ENCODE measurements at regions not wholly inside any gene's neighbourhood (a gene's known extent, or its start where the extent isn't known, plus 50 kb on each side); places are given as distances from the start of the nearest gene placed in this dataset.
"Not testable (repeated sequence)": the region's sequence is repeated elsewhere in the genome, so short reads cannot be mapped to it uniquely, and the experiment has no call there.

DNA sequence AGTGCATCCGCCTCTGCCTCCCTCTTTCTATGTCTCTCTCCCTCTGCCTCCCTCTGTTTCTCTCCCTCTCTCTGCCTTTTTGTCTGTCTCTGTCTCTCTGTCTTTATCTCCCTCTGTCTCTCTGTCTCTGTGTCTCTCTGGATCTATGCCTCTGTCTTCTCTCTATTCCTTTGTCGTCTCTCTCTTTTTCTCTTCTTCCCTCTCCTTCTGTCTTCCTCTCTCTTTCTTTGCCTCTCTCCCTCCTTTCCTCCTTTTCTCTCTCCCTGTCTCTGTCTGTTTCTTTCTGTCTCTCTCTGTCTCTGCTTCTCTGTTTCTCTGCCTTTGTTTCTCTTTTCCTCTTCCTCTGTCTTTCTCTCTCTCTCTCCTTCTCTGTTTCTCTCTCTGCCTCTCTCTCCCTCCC is 678.8 kb upstream of the NRP1 start:
- no peak for DNase-seq

DNA sequence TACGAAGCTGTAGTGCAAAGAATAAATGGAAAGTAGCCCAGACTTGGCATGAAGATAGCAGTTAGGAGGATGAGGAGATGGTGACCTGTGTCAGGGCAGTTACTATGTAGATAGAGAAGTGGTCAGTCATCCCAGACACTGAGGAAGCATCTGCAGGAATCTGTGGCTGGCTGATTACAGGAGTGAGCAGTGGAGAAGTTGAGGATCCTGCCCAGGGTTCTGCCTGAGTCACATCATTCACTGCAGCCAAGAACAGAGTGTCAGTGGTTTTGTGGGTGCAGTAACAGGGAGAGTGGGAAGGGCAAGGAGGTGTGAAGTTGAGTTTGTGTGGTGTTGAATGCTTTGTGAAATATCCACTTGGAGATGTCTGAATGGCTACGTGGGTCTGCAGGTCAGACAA is 676.4 kb upstream of the NRP1 start:
- no peak for DNase-seq

DNA sequence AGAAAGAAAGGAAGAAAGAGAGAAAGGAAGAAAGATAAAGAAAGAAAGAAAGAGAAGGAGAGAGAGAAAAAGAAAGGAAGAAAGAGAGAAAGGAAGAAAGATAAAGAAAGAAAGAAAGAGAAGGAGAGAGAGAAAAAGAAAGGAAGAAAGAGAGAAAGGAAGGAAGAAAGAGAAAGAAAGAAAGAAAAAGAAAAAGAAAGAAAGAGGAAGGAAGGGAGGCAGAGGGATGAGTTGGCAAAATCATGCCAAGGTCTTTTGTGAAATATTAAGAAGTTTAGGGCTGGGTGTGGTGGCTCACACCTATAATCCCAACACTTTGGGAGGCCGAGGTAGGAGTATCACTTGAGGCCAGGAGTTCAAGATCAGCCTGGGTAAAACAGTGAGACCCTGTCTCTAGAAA is 675.8 kb upstream of the NRP1 start:
- not testable (repeated sequence) for DNase-seq

- DNase-seq: no peak
Observed at GRCh38 chr10:34008656-34009055, 674.2 kb upstream of the NRP1 start.

GRCh38 chr10:34006471-34006870 is 672.0 kb upstream of the NRP1 start:
- DNase-seq: no peak

DNA sequence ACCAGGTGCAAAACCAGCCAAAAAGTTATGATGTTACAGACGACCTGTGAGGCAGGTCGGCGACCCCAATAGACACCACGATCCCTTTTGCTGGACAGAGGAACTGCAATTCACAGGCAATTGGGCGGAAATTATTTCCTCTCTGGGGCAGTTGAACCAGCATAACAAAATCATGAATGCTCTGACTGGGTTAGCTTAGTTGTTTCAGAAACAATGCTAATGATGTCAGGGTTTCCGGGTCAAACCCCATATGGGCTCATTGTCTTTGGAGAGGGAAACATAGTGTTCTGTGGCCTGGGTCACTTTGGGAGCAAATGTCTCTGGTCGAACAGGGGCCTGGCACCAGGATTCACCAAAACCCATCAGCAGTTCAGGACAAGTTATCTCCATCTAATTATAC is 669.1 kb upstream of the NRP1 start:
- DNase-seq: no peak

- DNase-seq: no peak
Observed at GRCh38 chr10:34002896-34003295, 668.4 kb upstream of the NRP1 start.

DNA sequence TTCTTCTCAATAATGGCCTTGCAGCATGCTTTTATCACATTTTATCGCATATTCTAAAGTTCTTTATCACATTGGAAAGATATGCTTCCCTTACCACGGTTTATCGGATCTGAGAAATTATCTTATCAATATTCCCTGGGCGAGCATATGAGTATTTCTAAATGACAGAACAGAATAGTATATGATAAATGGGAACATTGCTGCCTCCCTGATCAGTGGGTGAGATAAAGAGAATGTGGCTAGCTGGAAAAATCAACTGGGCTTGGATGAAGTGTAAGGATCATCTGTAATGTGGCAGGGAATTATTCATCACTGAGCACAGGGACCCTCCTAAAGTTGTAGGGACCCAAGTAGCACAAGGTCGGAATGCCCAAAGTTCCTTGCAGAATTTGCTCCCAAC is 667.4 kb upstream of the NRP1 start:
- no peak for DNase-seq

DNA sequence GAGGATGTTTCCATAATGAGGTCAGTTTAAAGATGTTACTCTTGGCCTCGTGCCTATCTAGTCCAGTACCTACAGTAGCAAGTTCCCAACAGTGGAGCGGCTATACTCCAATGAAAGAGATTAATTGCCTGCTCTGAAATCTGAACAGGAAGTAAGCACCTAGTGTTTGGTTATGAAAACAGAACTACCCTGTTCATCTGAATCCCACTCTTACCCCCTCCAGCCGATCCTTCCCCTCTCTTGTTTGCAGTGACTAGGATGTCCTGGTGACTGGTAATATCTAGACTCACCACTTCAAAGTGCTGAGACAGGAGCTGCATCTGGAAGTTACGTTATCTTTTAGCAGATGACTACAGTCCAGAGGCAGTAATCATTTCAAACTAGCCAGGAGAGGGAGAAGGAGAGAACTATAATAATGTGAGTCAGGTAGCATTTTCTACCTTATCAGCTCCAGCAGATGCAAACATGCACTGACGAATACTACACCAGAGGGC is 666.7 kb upstream of the NRP1 start:
- DNase-seq: no peak

GRCh38 chr10:33993917-33994316 is 659.5 kb upstream of the NRP1 start:
- DNase-seq: no peak

DNA sequence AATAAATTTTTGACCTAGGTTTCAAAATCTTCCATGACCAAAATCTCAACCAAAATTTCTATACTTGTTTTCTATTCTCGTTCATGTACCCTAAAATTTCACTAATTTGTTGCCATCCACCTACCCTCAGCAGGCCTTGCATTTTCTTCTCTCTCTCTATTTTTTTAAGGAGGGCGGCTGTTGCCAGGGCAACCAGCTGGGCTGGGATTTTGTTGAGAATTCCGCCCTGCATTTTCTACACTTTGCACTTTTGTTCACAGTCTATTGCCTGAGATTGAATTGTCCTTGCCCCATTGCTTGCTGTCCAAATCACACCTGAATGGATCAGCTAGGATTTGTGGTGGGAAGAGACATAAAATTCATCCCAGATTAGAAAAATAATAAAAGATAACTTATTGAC is 657.5 kb upstream of the NRP1 start:
- no peak for DNase-seq

DNA sequence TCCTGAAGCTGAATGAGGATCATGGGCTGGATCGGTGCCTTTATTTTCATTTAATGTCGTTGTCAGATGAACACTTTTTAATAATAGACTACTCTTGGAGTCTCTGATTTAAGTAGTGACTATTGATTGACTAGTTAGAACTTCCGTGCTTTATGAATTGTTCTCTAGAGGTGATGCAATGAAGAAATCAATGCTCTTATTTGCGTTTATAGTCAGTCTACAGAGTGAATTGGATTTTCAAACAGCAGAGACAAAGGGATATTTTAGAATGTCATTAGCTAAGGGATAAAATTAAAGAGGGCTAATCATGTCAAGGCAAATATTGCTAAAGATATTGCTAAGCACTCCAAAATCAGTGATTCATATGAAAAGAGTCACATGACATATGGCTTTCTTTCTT is 652.0 kb upstream of the NRP1 start:
- DNase-seq: no peak

DNA sequence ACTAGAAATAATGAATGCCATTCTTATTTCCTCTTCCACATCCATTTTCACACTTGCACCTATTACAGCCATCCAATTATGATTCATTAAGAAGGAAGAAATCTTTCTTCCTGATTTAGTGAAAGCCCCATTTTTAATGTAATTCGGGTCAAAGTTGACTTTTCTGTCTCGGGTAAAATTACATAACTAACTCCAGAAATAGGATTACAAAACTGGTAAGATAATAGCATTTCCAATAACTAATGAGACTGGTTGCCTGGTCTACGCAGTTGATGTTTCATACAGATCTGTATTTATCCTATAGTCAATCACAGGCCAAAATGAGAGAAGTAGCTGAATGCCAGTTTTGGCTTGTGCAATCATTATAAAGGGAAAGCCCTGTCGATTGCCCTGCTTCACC is 651.5 kb upstream of the NRP1 start:
- no peak for DNase-seq

- no peak for DNase-seq
Observed at GRCh38 chr10:33982995-33983394, 648.5 kb upstream of the NRP1 start.

GRCh38 chr10:33981301-33981700 is 646.8 kb upstream of the NRP1 start:
- no peak for DNase-seq

DNA sequence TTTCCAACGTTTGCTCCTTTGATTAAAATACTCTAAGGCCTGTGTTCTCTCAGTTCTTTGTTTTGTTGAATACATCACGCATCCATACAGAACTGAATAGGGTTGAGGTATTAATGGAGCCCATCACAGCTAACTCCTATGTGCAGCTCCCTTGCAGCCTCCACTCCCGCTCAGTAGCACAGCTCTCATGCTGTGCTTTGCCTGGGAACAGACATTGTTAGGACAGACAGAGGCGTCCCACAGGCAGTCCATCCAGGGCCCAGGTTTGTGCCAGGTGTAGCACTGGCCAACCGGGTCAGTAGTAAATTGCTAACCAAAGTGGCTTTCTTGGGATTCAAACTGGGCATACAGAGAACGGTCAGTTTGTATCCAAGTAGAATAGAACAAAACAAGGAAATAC is 644.7 kb upstream of the NRP1 start:
- no peak for DNase-seq

GRCh38 chr10:33975481-33975880 is 641.0 kb upstream of the NRP1 start:
- DNase-seq: no peak

DNA sequence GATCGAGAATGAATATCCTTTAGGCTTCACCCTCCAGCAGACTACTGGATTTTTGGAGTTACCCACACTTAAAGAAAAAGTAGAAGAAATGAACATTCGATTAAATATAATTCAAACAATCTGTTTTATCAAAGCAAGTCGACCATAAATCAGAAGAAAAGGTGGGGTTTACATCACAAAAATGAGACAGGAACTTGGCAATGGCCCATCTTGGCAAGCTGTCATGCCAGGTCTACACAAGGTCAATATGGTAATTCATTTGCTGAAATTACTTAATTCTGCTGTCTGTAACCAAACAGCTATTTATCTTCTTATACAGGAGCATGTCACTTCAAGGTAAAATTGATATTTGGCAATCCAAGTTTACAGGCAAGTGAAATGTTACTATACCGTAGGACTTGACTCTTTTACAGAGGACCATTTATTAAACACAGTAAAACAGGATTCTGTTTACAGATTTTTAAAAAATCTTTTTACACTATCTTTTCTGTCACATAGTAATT is 640.6 kb upstream of the NRP1 start:
- DNase-seq: no peak

- DNase-seq: no peak
Observed at GRCh38 chr10:33968983-33969382, 634.5 kb upstream of the NRP1 start.

DNA sequence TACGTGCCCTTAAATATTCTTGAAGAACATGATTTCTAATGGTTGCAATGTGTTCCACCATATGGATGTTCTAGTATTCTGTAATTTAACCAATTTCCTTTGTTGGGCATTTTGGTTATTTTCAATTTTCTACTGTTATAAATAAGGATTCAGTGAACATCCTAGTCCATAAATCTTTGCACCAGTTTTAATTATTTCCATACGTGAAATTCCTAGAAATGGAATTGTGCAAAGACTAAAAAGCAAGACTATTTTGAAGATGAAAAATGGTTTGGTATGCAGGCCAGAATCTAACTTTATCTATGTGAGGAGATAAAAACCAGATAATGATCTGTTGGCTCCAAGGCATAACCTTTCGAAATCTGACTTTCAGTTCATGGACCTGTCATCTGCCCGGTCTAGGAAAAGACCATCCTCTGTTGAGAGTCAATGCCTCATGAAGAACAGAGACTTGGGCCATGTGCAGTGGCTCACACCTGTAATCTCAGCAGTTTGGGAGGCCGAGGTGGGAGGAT is 633.2 kb upstream of the NRP1 start:
- DNase-seq: no peak

DNA sequence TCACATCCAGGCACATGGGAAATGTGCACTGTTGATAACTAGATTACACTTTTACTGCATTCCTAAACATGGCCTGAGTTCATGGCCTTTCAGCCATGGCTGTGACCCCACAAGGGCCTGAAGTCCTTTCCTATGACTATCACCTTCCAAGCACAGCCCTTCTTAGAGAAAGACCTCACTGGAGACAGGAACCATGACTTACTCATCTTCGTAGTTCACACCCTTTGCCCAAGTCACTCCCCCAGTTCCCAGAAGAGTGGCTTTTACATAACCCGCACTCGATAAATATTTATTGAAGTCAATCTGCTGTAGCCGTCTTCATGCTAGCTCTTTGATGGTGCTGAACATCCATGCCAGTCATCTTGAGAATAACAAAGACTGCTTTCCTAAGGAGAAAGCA is 632.5 kb upstream of the NRP1 start:
- DNase-seq: no peak

- no peak for DNase-seq
Observed at GRCh38 chr10:33965795-33966581, 631.5 kb upstream of the NRP1 start.

GRCh38 chr10:33963729-33964128 is 629.3 kb upstream of the NRP1 start:
- no peak for DNase-seq

- not testable (repeated sequence) for DNase-seq
Observed at GRCh38 chr10:33956322-33956721, 621.9 kb upstream of the NRP1 start.

GRCh38 chr10:33955676-33956075 is 621.2 kb upstream of the NRP1 start:
- DNase-seq: no peak
